HG03025 (cell line): ENCODE measurements at regions not wholly inside any gene's neighbourhood (a gene's known extent, or its start where the extent isn't known, plus 50 kb on each side); places are given as distances from the start of the nearest gene placed in this dataset.

Experiments
- ATAC-seq: cut with Tn5 transposase; IDR thresholded peaks from one replicate; pipeline ENCODE4 v1.9.1; 2021; ENCODE audit warnings: mild to moderate bottlenecking, moderate library complexity; ENCODE audit not compliant: unreplicated experiment, low FRiP score

GRCh38 chr6:169165561-169166300, 87.9 kb downstream of the THBS2 start:
- ATAC-seq, result no peak

DNA sequence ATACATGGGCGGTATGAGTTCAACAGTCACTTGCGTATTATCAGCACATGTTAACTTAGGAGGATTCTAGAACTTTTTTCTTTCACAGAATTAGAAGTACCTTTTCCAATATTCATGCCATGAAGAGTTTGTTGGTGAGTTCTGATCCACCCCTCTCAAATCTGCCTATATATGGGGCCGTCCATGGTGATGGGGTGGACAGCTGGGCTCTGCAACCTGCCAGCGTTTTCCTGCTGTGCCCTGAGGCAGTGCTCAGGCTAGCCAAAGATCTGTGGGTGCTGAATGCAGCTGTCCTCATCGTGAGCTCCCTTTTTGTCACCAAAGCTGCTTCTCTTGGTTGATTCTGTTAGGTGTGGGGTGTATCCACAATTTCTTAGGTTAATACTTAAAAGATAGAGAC, 88.7 kb downstream of the THBS2 start:
- no peak for ATAC-seq

DNA sequence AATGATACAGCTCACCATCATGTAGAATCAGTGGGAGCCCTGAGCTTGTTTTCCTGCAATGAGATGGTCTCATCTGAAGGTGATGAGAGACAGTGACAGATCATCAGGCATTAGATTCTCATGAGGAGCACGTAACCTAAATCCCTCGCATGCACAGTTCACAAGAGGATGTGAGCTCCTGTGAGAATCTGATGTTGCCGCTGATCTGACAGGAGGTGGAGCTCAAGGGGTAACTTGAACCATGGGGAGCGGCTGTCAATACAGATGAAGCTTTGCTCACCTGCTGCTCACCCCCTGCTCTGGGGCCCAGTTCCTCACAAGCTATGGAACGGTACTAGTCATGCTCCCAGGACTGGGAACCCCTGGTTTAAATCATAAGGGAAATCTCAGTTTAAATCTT, 89.2 kb downstream of the THBS2 start:
- ATAC-seq, result no peak

GRCh38 chr6:169163411-169163901, 90.2 kb downstream of the THBS2 start:
- ATAC-seq, result no peak

GRCh38 chr6:169162752-169163407, 90.8 kb downstream of the THBS2 start:
- ATAC-seq, result no peak

DNA sequence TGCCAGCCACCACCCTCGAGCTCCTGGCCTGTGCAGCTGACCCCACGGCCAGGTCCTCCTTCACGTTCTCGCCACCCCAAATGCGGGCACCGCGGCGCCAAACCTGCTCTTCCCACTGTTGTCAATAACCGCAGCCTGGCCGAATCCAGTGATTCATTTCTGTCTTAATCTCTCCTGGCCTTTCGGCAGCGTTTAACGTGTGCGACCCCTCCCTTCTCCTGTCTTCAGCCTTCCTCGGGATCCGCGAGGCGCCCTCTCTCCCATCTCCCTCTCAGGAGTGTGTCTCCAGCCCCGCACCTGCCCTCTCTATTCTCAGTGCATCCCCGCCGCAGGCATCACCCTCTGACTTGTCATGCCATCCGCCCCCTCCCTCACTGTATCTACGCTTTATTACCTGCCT, 91.4 kb downstream of the THBS2 start:
- ATAC-seq, result no peak

DNA sequence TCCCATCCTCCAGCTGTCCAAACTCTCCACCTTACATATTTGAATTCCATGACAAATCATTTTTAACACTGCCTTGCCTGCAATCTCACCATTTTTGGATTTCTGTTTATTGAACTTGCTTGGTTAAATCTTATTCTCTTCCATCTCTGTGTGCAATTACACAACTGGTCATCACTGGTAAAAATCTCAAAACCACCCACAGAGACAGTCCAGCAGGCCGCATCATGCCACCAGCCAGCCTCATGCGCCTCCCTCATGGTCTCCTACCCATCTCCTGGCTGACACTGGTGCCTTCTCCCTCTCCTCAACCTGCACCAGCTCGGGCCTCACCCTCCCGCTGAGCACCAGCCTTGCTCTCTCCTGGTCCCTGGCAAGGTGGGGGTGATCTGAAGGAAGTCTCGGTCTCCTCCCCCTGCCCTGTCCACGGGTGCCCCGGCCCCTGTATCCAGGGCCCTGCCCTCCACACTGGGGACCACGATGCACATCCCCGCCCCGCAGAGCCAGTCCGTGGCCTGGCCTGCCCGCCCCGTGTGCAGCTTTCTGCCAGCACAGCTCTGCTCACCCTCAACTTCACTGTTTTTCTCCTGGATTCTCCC, 92.0 kb downstream of the THBS2 start:
- no peak for ATAC-seq

- no peak for ATAC-seq
These were observed 92.6 kb downstream of the THBS2 start for GRCh38 chr6:169160855-169161560.

- no peak for ATAC-seq
These were observed 93.4 kb downstream of the THBS2 start for GRCh38 chr6:169160091-169160854.

GRCh38 chr6:169159331-169159730, 94.3 kb downstream of the THBS2 start:
- ATAC-seq, result no peak

- ATAC-seq, result no peak
These were observed 95.0 kb downstream of the THBS2 start for GRCh38 chr6:169158691-169159090.

DNA sequence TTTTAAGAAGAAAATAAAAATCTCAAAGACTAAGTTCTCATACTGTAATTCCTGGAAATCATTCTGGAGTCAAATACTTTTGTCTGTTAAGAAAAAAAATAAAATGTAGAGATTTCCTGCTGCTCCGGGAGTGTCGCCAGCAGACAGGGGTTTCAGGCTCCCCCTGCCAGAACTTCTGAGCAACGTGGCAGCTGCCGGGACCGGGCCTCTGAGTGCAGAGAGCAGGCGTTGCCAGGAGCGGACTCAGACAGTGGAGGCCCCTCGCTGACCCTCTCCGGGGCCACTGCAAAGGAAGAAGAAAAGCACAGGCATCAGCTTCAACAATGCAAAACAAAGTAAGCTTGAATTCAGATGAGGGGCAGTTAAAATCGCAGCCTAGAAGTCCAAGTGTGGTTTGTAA, 95.5 kb downstream of the THBS2 start:
- no peak for ATAC-seq

GRCh38 chr6:169157197-169158148, 96.2 kb downstream of the THBS2 start:
- ATAC-seq, result no peak

GRCh38 chr6:169156793-169157147, 96.9 kb downstream of the THBS2 start:
- ATAC-seq, result no peak

- no peak for ATAC-seq
These were observed 97.4 kb downstream of the THBS2 start for GRCh38 chr6:169156108-169156792.

GRCh38 chr6:169155481-169155880, 98.2 kb downstream of the THBS2 start:
- no peak for ATAC-seq

DNA sequence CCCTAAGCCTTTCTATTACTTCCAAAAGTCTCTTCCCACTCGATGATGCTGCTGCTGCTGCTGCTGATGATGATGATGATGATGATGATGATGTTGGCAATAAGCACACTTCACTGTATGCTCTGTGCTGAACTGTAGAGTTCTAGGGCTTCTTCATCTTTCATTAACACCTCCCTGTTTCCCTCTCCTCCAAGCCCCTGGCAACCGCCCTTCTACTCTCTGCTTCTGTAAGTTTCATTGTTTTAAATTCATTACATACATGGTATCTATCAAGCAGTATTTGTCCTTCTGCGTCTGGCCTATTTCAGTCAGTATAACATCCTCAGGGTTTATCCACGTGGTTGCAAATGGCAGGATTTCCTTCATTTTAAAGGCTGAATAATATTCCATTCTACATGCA, 100.2 kb downstream of the THBS2 start:
- no peak for ATAC-seq

- no peak for ATAC-seq
These were observed 107.1 kb downstream of the THBS2 start for GRCh38 chr6:169146521-169146920.

DNA sequence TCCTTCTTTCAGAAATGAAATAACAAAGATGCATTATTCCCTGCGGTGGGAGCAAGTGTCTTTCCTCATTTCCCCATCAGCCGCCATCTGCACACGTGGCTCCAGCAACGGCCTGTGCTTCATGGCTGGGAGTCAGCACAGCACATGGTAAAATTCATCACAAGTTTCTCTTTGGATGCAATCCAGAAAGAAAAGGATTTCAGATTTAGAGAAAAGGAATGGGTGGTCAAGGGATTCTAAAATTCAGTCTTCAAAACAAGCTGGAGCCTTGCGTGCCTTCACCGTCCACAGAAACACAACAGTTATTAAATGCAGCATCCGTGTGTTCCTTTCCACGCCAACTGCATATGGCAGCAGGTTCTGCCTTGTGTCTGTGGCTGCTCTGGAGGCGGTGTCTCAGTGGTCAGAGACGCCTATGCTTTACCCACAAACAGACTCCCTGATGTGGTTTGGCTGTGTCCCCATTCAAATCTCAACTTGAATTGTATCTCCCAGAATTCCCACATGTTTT, 107.6 kb downstream of the THBS2 start:
- no peak for ATAC-seq
